Skeletal muscle satellite cell (primary cell): ENCODE measurements at regions not wholly inside any gene's neighbourhood (a gene's known extent, or its start where the extent isn't known, plus 50 kb on each side); places are given as distances from the start of the nearest gene placed in this dataset.
"Not testable (repeated sequence)": the region's sequence is repeated elsewhere in the genome, so short reads cannot be mapped to it uniquely, and the experiment has no call there.

Experiments
- H3K27me3 ChIP-seq: 2 replicates; pipeline ENCODE4 v1.7.0; 2013; ENCODE audit warnings: low read length; ENCODE audit not compliant: control insufficient read depth, insufficient read depth
- H3K36me3 ChIP-seq: 2 replicates; pipeline ENCODE4 v1.7.0; 2013; ENCODE audit warnings: mild to moderate bottlenecking, control low read depth, low read length; ENCODE audit not compliant: insufficient read depth
- H3K4me1 ChIP-seq: 2 replicates; pipeline ENCODE4 v1.7.0; 2013; ENCODE audit warnings: low read length; ENCODE audit not compliant: control insufficient read depth, insufficient read depth
- H3K4me2 ChIP-seq: 2 replicates; pipeline ENCODE4 v1.7.0; 2013; ENCODE audit warnings: mild to moderate bottlenecking, low read length
- H3K4me3 ChIP-seq: 2 replicates; pipeline ENCODE4 v1.7.0; 2013; ENCODE audit warnings: low read length
- H3K9ac ChIP-seq: 2 replicates; pipeline ENCODE4 v1.7.0; 2013; ENCODE audit warnings: mild to moderate bottlenecking, low read depth, low read length, moderate library complexity
- H3K9me3 ChIP-seq: replicated peaks from 2 replicates; pipeline ENCODE4 v1.7.0; 2013; ENCODE audit warnings: mild to moderate bottlenecking, control low read depth, low read length

DNA sequence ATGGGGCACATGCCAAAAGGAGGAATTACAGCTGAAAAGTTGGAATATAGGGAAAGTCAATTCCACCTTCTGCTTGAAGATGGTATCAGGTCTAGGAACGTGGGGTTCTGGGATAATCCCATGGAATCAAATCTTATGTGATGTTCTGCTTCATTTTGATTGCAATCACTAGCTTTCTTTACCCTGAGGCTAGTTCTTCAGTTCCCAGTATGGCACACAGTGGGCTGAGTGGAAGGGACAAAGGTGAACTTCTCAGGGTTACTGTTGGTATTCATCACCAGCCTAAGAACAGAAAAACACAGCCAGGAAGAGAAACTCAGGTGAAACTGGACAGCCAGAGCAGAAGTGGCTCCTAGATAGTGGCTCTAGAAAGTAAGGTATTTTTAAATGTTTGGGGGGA is 117.8 kb downstream of the TNFSF18 start:
- Histone ChIP-seq H3K36me3 (no peaks in the 10 kb centered on the region), H3K4me1 (peaks cover 57% of the 10 kb centered on the region), H3K27me3 (no peaks in the 10 kb centered on the region), H3K4me3 (no peak overlapping the region), H3K4me2 (no peak overlapping the region), H3K9me3 (no peaks in the 10 kb centered on the region), H3K9ac (no peak overlapping the region)

DNA sequence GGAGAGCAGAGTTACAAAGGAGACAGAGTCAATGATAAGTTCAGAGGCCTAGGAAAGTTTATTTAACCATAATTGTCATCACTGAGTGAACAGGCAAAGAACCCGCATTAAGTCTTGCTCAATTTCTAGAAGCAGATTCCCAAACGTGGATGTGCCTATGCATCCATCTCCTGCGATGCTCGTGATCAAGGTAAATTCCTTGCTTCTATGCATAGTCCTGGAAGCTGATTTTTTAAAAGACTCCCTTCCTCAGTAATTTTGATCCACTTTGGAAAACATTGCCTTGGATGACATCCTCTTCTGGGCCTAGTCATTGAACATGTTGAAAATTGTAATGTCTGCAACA is 116.4 kb downstream of the TNFSF18 start:
- Histone ChIP-seq H3K36me3 (no peaks in the 10 kb centered on the region), H3K27me3 (no peaks in the 10 kb centered on the region), H3K9me3 (no peaks in the 10 kb centered on the region), H3K4me1 (peaks cover 43% of the 10 kb centered on the region), H3K9ac (peak overlapping the region; percentile 66), H3K4me3 (no peak overlapping the region), H3K4me2 (peak overlapping the region; percentile 54)

DNA sequence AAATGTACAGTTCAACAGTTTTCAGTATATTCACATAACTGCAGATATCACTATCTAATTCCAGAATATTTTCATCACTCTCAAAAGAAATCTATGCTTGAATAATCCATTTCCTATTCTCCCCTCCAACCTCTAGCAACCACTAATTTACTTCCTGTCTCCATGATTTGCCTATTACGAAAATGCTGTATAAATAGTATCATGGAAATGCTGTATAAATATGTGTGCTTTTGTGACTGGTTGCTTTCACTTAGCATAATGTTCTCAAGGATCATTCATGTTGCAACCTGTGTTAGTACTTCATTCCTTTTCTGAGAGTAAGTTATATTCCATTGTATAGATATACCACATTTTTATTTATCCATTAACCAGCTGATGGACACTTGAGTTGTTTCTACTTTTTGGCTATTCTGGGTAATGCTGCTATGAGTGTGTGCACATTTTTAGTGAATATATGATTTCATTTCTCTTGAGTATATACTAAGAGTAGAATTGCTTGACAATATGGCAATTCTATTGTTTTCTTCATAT is 115.6 kb downstream of the TNFSF18 start:
- H3K4me2 ChIP-seq, result no peak overlapping the region
- H3K4me1 ChIP-seq, result peaks cover 36% of the 10 kb centered on the region
- no peak overlapping the region for H3K9ac ChIP-seq
- H3K9me3 ChIP-seq, result no peaks in the 10 kb centered on the region
- no peaks in the 10 kb centered on the region for H3K27me3 ChIP-seq
- no peak overlapping the region for H3K4me3 ChIP-seq
- H3K36me3 ChIP-seq, result no peaks in the 10 kb centered on the region

DNA sequence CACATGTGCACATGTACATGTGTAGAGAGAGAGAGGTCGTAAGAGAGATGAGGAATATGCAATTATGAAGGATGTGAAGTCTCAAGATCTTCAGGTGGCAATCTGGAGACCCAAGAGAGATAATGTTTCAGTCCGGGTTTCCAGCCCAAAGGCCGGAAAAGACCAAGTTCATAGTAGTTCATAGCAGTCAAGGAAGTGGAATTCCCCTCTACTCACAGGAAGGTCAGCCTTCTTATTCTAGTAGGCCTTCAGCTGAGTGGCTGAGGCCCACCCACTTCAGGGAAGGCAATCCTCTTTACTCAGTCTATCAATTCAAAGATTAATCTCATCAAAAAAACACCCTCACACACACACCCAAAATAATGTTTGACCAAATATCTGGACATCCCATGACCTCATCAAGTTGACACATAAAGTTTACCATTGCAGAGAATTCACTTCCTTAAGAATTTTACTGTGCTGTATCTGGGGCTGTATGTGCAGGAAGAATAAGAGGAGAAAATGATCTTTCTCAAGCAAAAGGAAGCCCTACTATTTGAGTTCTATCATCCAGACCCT is 114.6 kb downstream of the TNFSF18 start:
- Histone ChIP-seq H3K9ac (no peak overlapping the region), H3K4me3 (no peak overlapping the region), H3K9me3 (no peaks in the 10 kb centered on the region), H3K27me3 (no peaks in the 10 kb centered on the region), H3K4me2 (no peak overlapping the region), H3K36me3 (no peaks in the 10 kb centered on the region), H3K4me1 (peaks cover 36% of the 10 kb centered on the region)

DNA sequence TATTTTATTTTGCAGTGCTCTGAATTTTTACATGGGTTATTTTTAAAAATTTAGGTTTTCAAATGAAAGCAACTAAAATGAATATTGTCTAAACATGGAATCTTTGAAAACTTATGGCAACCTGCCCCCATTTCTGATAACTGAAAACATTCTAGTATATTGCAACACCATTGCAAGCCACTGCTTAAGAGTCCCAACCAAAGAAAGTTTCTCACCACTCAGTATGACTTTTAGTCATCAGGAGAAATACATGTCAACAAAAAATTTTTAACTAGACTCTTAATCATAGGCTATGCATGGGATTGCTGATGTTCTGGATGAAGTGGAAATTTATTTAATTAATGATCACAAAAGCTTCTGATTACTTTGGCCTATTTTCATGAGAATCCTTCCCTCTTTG is 112.1 kb downstream of the TNFSF18 start:
- Histone ChIP-seq H3K4me1 (peaks cover 20% of the 10 kb centered on the region), H3K4me2 (no peak overlapping the region), H3K4me3 (no peak overlapping the region), H3K9me3 (no peaks in the 10 kb centered on the region), H3K27me3 (no peaks in the 10 kb centered on the region), H3K36me3 (no peaks in the 10 kb centered on the region), H3K9ac (no peak overlapping the region)

DNA sequence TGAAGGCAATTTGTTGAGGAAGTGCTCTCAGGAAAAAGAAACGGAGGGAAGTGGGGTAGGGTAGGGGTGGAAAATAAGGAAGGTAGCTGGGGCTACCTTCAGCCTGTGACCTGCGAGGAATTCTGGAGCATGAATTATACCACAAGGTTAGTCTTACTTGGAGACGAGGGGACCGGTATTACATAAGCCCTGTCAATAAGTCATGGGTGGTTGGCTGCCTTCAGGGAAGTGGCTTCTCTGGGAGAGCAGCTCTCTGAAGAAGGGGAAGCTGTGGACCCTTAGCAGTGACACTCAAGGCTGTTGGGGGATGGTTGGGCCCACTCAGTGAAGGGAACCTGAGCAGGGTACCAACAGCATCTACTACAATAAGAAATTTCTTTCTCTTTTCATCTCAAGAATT is 111.3 kb downstream of the TNFSF18 start:
- Histone ChIP-seq H3K4me1 (peaks cover 12% of the 10 kb centered on the region), H3K9ac (no peak overlapping the region), H3K36me3 (no peaks in the 10 kb centered on the region), H3K4me2 (no peak overlapping the region), H3K4me3 (no peak overlapping the region), H3K9me3 (no peaks in the 10 kb centered on the region), H3K27me3 (no peaks in the 10 kb centered on the region)

DNA sequence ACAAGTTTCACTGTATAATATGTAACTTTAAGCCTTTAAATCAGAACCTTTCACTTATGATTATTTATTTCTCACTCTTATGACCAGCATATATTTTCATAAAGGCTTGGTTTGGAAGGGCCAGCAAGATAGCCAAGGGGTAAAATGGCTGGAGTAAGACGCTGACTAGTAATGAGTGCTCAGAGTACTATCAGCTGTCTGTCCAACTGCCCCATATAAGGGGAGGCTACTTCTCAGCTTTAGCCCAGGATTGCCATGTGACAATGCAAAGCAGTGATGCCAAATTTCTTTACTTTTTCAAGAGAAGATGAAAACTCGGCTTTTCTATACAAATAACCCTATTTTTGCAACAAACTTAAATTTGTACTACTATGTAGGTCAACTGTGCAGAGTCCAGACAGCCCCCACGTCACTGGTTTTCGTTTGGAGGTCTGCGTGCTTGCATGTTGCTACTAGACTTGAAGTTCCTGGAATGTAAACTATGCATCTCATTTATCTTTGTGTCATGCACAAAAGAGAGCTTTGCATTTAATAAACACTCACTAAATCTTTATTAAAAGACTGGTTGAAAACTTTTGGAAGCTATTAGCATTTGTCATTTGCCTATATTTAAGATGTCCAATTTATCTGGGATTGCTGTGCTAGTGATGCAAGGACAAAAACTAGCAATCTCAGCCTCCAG is 110.4 kb downstream of the TNFSF18 start:
- Histone ChIP-seq H3K27me3 (no peaks in the 10 kb centered on the region), H3K9me3 (no peaks in the 10 kb centered on the region), H3K4me2 (no peak overlapping the region), H3K9ac (no peak overlapping the region), H3K4me1 (peaks cover 4% of the 10 kb centered on the region), H3K4me3 (no peak overlapping the region), H3K36me3 (no peaks in the 10 kb centered on the region)

DNA sequence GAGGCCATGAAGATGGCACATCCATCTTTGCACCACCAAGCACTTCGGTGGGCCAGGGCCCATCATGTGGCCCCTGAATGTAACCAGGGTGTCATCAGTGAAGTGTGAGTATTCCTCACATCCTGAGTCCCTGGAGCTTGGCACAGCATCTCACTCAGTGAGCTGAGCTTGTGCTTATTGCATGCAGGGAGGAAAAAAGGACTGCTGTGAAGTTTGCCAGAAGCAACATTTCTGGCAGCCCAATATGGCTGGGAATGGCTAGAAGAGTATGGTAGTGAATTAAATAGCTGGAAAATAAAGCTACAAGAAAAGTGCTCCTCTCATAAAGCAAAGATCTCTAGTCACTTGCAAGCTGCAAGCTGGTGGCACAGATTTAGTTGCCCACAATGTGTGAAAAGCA is 109.3 kb downstream of the TNFSF18 start:
- no peak overlapping the region for H3K4me3 ChIP-seq
- H3K27me3 ChIP-seq, result no peaks in the 10 kb centered on the region
- H3K9ac ChIP-seq, result no peak overlapping the region
- H3K4me2 ChIP-seq, result no peak overlapping the region
- H3K4me1 ChIP-seq, result no peaks in the 10 kb centered on the region
- H3K9me3 ChIP-seq, result no peaks in the 10 kb centered on the region
- H3K36me3 ChIP-seq, result no peaks in the 10 kb centered on the region

DNA sequence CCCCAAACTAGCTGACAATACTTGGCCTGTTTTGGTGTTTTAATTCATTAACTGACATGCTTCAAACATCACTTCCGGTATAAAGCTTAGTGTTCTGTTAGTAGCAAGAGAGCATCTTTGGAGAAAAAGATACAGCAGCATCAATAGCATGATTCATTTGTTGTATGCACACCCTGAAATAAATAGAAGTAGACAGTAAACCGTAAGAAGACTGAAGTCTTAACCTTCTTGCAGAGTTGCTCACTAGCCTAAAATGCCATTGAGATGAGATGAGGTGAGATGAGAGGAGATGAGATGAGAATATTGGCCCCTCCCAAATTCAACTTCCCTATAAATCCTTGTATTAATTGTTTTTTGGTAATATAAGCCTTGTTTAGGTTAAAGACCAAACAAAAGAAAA is 108.8 kb downstream of the TNFSF18 start:
- no peak overlapping the region for H3K4me3 ChIP-seq
- no peaks in the 10 kb centered on the region for H3K27me3 ChIP-seq
- H3K9me3 ChIP-seq, result no peaks in the 10 kb centered on the region
- H3K4me2 ChIP-seq, result no peak overlapping the region
- peaks cover 4% of the 10 kb centered on the region for H3K4me1 ChIP-seq
- no peak overlapping the region for H3K9ac ChIP-seq
- H3K36me3 ChIP-seq, result no peaks in the 10 kb centered on the region

DNA sequence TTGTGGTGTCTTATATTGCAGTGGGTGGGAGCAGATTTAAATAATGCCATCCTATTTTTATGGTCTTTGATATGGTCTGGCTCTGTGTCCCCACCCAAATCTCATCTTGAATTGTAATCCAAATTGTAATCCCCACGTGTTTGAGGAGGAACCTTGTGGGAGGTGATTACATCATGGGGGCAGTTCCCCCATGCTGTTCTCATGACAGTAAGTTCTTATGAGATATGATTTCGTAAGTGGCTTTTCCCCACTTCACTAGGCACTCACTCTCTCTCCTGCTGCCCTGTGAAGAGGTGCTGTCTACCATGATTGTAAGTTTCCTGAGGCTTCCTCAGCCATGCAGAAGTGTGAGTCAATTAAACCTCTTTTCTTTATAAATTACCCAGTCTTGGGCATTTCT is 107.6 kb downstream of the TNFSF18 start:
- not testable (repeated sequence) for H3K36me3 ChIP-seq, H3K9ac ChIP-seq, H3K27me3 ChIP-seq, H3K9me3 ChIP-seq, H3K4me3 ChIP-seq, H3K4me2 ChIP-seq
- H3K4me1 ChIP-seq, result peaks cover 15% of the 10 kb centered on the region

DNA sequence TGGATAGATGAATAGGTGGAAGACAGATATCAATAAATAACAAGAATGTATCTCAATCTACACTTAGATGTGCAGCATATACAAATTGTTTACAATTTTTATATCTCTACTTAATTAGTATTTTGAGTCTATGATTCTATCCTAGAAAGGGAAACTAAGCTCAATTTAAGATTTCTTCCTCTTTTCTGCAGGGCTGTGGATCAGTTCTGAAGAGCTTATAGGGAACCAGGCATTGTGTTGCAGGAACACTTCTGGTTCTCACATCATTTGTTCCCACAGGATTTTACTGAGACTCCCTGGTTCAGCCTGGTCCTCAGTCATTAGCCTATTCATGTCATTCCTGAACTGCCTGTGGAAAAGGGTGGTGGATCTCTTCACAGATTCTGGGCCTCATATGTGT is 105.8 kb downstream of the TNFSF18 start:
- H3K27me3 ChIP-seq, result no peaks in the 10 kb centered on the region
- H3K4me1 ChIP-seq, result peaks cover 26% of the 10 kb centered on the region
- no peak overlapping the region for H3K4me3 ChIP-seq
- no peaks in the 10 kb centered on the region for H3K9me3 ChIP-seq
- no peak overlapping the region for H3K4me2 ChIP-seq
- no peak overlapping the region for H3K9ac ChIP-seq
- no peaks in the 10 kb centered on the region for H3K36me3 ChIP-seq

DNA sequence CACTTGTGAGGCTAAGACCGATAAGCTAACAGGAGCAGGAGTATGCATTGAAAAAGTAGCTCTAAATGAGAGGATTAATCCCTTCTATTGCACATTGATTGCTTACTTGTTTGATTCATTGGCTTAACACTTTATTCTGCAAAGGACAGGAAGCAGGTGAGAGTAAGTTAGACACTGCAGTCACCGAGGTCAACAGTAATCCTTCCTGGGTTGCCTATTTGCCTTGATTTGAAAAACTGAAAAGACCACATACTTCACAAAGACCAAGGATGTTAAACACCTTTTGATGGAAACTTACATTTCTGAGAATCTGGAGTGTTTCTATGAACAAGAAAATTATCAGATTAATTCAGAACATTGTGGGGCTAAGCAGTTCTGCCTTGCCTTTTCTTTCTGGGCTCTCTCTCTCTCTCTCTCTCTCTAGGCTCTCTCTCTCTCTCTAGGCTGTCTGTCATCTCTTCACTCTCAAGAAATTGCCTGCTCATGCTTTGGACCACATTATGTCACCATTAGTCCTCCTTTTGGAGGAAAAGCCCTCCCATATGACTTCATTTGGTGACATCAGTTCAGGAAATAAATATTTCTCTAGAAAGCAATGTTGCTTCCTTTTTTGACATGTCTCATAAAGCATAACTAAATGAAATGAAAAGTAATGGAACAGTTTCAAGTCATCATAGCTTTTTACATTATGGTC is 103.8 kb downstream of the TNFSF18 start:
- Histone ChIP-seq H3K9ac (no peak overlapping the region), H3K36me3 (no peaks in the 10 kb centered on the region), H3K4me1 (peaks cover 26% of the 10 kb centered on the region), H3K4me2 (no peak overlapping the region), H3K4me3 (no peak overlapping the region), H3K9me3 (no peaks in the 10 kb centered on the region), H3K27me3 (no peaks in the 10 kb centered on the region)
